Breast epithelium (tissue), 4 donors: ENCODE measurements at regions not wholly inside any gene's neighbourhood (a gene's known extent, or its start where the extent isn't known, plus 50 kb on each side); places are given as distances from the start of the nearest gene placed in this dataset.

ENCODE experiments used
- DNase-seq, 2 donors: peaks; one replicate each; pipeline ENCODE4 v3.0.0-alpha.2; 2019; ENCODE audit warnings: low spot score in 2 of 2
- H3K27ac ChIP-seq, 2 donors: fragments of 200-600 bp; sonication (generic) in 1 of 2; one replicate each; pipeline ENCODE4 v1.5.1; 2016 to 2019; ENCODE audit warnings: mild to moderate bottlenecking in 1 of 2
- H3K27me3 ChIP-seq, 2 donors: fragments of 200-600 bp; sonication (generic) in 1 of 2; one replicate each; pipeline versions ENCODE4 v1.5.1 to v1.6.0; 2017 to 2019; ENCODE audit warnings: control low read depth in 1 of 2, mild to moderate bottlenecking in 1 of 2
- H3K36me3 ChIP-seq: fragments of 200-600 bp; one replicate; pipeline ENCODE4 v1.5.1; 2019
- H3K4me1 ChIP-seq, 2 donors: fragments of 200-600 bp; sonication (generic); one replicate each; pipeline ENCODE4 v1.5.1; 2016 to 2019; ENCODE audit warnings: control low read depth in 1 of 2
- H3K4me3 ChIP-seq, 3 donors: fragments of 200-600 bp; sonication (generic); 1 replicate in 2 of 3; 2 replicates in 1 of 3; pipeline ENCODE4 v1.5.1; 2016 to 2019; ENCODE audit warnings: mild to moderate bottlenecking in 3 of 3, moderate library complexity in 2 of 3
- H3K9me3 ChIP-seq, 2 donors: fragments of 200-600 bp; sonication (generic) in 1 of 2; one replicate each; pipeline ENCODE4 v1.5.1; 2016 to 2019; ENCODE audit warnings: control low read depth in 1 of 2
- CTCF ChIP-seq, 3 donors: fragments of 450-650 bp; IDR thresholded peaks; one replicate each; pipeline ENCODE4 v1.5.1; 2016 to 2017; ENCODE audit warnings: antibody characterized with exemption in 3 of 3, mild to moderate bottlenecking in 3 of 3, moderate library complexity in 3 of 3
- POLR2A ChIP-seq: fragments of 450-650 bp; IDR thresholded peaks from one replicate; pipeline ENCODE4 v1.6.1; 2016; ENCODE audit warnings: antibody characterized with exemption, mild to moderate bottlenecking, moderate library complexity
- POLR2AphosphoS5 ChIP-seq, 3 donors: sonication (generic); formaldehyde crosslinking; IDR thresholded peaks; one replicate each; pipeline ENCODE4 v1.6.1; 2017; ENCODE audit warnings: antibody characterized with exemption in 3 of 3
- intact Hi-C: fragments of 100-400 bp; cut with DNase I; formaldehyde crosslinking; loops from one replicate; pipeline ENCODE4 v1.15.1; 2023; ENCODE audit warnings: low total_unique reads

GRCh38 chr18:27577752-27578151, 392.6 kb upstream of the CHST9 start:
- no peak for DNase-seq
- peaks cover 0 to 17% of the 10 kb centered on the region in 2 donors for H3K9me3 ChIP-seq
- TF ChIP-seq POLR2AphosphoS5 (IDR thresholded peaks at IDR 0.05) (no peak), CTCF (IDR thresholded peaks at IDR 0.05) (no peak), POLR2A (no peak)
- H3K27ac ChIP-seq, result no peak overlapping the region
- H3K27me3 ChIP-seq, result no peaks in the 10 kb centered on the region
- intact Hi-C loops, result no loop called here
- H3K4me1 ChIP-seq, result no peaks in the 10 kb centered on the region
- no peak overlapping the region for H3K4me3 ChIP-seq
- no peaks in the 10 kb centered on the region for H3K36me3 ChIP-seq

DNA sequence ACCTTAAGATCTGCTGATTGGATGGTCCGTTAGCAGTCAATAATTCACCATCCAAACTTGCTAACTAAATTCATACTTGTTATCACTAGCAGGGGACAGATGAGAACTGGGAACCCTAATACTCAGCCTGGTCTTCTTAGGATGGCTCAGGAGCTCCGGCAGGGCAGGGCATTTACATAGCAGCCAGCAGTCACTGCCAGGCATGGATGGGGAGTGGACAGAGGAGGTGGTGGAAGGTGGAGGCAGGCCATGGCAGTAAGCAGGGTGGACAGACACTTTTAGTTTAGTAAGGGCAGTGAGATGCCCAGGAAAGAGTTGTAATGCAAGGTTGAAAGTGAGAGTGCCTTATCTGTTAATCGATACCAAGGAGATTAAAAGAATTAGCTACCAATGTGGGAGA, 392.2 kb upstream of the CHST9 start:
- no peak overlapping the region for H3K27ac ChIP-seq
- TF ChIP-seq POLR2A (no peak), POLR2AphosphoS5 (IDR thresholded peaks at IDR 0.05) (no peak), CTCF (IDR thresholded peaks at IDR 0.05) (no peak)
- no peaks in the 10 kb centered on the region for H3K36me3 ChIP-seq
- no peak for DNase-seq
- intact Hi-C loops, result no loop called here
- peaks cover 0 to 12% of the 10 kb centered on the region in 2 donors for H3K9me3 ChIP-seq
- H3K4me3 ChIP-seq, result no peak overlapping the region
- H3K4me1 ChIP-seq, result no peaks in the 10 kb centered on the region
- no peaks in the 10 kb centered on the region for H3K27me3 ChIP-seq

GRCh38 chr18:27567434-27567833, 382.3 kb upstream of the CHST9 start:
- no peaks in the 10 kb centered on the region for H3K36me3 ChIP-seq
- no peak for DNase-seq
- no peaks in the 10 kb centered on the region for H3K27me3 ChIP-seq
- no peak overlapping the region for H3K27ac ChIP-seq
- H3K9me3 ChIP-seq, result peaks cover 0 to 4% of the 10 kb centered on the region in 2 donors
- intact Hi-C loops, result no loop called here
- H3K4me1 ChIP-seq, result no peaks in the 10 kb centered on the region
- no peak overlapping the region for H3K4me3 ChIP-seq
- TF ChIP-seq CTCF (IDR thresholded peaks at IDR 0.05), result no peak

GRCh38 chr18:27564066-27564465, 379.0 kb upstream of the CHST9 start:
- no peaks in the 10 kb centered on the region for H3K4me1 ChIP-seq
- H3K9me3 ChIP-seq, result no peaks in the 10 kb centered on the region
- H3K27me3 ChIP-seq, result no peaks in the 10 kb centered on the region
- no peak for DNase-seq
- no peak overlapping the region for H3K27ac ChIP-seq
- H3K4me3 ChIP-seq, result no peak overlapping the region
- intact Hi-C loops, result no loop called here
- H3K36me3 ChIP-seq, result no peaks in the 10 kb centered on the region
- TF ChIP-seq CTCF (IDR thresholded peaks at IDR 0.05) (no peak), POLR2AphosphoS5 (IDR thresholded peaks at IDR 0.05) (no peak), POLR2A (no peak)

- TF ChIP-seq POLR2AphosphoS5 (IDR thresholded peaks at IDR 0.05) (no peak), CTCF (IDR thresholded peaks at IDR 0.05) (no peak), POLR2A (no peak)
- no peaks in the 10 kb centered on the region for H3K4me1 ChIP-seq
These were observed 373.5 kb upstream of the CHST9 start for GRCh38 chr18:27558388-27559155.

More at GRCh38 chr18:27558388-27559155, 373.5 kb upstream of the CHST9 start:
- Histone ChIP-seq H3K27me3 (no peaks in the 10 kb centered on the region), H3K9me3 (no peaks in the 10 kb centered on the region), H3K36me3 (no peaks in the 10 kb centered on the region), H3K27ac (no peak overlapping the region), H3K4me3 (no peak overlapping the region)
- no peak for DNase-seq
- intact Hi-C loops, result loop anchor here (10.0 kb wide), 1 partner anchor 1586 kb away; no protein-coding TSS in a partner anchor
